ENCODE measurements at regions not wholly inside any gene's neighbourhood (a gene's known extent, or its start where the extent isn't known, plus 50 kb on each side); places are given as distances from the start of the nearest gene placed in this dataset.
A peak's percentile ranks its signal among the peaks of the same experiment; 100 is the strongest.

GRCh38 chr9:130755377-130756007, 61.9 kb downstream of the EXOSC2 start:
- DNase-seq (ENCODE audit: extremely low read depth in 1 of 11, low read depth in 9 of 11, low spot score in 4 of 11): no peak

DNA sequence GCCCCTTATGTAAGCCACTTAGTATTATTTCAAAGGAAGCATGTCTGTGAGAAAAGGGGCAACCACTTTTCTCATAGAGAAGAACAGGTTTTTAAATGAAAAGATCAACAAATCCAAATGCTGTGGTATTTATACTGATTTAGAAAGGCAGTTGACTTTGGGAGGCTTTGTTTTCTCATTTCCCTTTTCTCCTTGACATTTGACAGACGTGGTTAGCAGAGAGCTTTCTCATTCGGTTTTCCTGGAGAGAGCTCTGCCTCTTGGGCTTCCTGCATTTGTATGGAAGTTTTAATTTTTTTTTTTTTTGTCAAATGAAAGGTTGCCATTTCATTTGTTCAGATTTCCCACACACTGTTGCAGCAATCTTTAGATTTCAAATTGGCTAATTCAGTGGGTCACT, 62.5 kb downstream of the EXOSC2 start:
- no peak for DNase-seq (ENCODE audit: extremely low read depth in 1 of 11, low read depth in 9 of 11, low spot score in 4 of 11)

GRCh38 chr9:130756455-130757152, 63.0 kb downstream of the EXOSC2 start:
- no peak for DNase-seq (ENCODE audit: extremely low read depth in 1 of 11, low read depth in 9 of 11, low spot score in 4 of 11)

DNA sequence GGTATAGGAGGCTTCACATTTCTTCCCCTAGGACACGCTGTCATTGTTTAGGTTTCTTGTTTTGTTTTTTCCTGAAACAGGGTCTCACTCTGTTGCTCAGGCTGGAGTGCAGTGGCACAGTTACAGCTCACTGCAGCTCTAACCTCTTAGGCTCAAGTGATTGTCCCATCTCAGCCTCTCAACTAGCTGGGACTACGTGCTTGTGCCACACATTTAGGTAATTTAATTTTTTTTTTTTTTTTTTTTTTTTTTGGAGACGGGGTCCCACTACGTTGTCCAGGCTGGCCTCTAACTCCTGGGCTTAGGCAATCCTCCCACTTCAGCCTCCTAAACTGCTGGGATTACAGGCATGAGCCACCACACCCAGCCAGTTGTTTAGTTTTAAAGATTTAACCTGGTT, 66.2 kb downstream of the EXOSC2 start:
- DNase-seq (ENCODE audit: extremely low read depth in 1 of 11, low read depth in 9 of 11, low spot score in 4 of 11): no peak

- no peak for DNase-seq (ENCODE audit: extremely low read depth in 1 of 11, low read depth in 9 of 11, low spot score in 4 of 11)
Observed at GRCh38 chr9:130763331-130764171, 70.0 kb downstream of the EXOSC2 start.

DNA sequence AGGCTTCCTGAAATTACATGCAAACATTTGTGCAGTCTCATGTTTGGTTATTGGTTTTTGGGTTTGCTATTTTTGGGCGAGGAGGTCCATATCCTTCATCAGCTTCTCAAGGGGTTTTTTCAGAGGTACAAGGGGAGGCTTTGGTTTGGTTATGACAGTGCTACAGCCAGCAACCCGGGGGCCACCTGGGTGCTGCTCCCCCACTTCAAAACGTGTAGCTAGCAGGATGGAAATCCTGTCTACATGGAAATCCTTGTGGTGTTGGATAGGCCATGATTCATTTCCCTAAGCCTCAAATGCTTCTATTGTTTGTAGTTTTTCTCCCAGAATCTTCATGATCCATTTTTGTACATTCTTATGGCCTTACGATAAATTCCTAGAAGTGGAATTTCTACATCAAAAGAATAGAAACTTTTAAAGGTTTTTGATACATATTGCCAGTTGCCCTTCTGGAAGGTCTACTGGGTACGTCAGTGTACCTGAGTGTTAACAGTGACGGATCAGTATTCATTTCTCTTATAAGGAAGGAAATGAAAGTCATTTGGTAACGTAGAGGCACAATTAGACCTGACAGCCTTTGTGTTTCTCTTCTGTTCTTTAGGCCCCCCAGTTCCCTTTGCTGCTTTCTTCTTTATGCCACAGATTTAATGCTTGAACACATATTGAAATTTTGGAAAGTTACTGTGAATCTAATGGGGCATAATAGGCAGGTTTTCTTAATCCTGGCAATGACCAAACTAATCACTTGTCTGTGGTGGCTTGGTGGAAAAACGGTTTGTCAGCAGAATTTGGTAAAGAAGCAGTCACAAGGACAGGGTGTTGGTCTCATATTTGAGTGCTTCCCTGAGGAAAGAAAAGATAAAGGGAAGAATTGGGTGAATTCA, 69.7 kb upstream of the ABL1 start:
- DNase-seq (ENCODE audit: extremely low read depth in 1 of 11, low read depth in 9 of 11, low spot score in 4 of 11): no peak

- no peak for DNase-seq (ENCODE audit: extremely low read depth in 1 of 11, low read depth in 9 of 11, low spot score in 4 of 11)
Observed at GRCh38 chr9:130766021-130766926, 68.8 kb upstream of the ABL1 start.

DNA sequence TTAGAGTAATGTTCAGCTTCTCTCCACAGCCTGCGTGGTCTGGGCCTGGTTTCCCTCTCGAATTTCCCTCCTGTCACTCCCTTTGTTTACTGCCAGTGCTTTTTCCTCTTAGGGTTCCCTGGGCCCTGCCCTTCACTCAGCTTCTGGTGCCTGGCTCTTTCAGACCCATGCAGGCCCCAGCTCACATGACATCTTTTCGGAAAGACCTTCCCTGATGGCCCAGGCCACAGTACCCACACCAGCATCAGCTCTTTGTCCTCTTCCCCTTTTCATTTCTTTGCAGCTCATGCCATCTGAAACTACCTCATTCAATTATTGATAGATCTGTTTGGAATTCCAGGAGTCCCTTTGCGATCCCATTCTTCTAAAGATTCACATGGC, 68.1 kb upstream of the ABL1 start:
- no peak for DNase-seq (ENCODE audit: extremely low read depth in 1 of 11, low read depth in 9 of 11, low spot score in 4 of 11)

- DNase-seq (ENCODE audit: extremely low read depth in 1 of 11, low read depth in 9 of 11, low spot score in 4 of 11): no peak
Observed at GRCh38 chr9:130768265-130768664, 66.8 kb upstream of the ABL1 start.

GRCh38 chr9:130768891-130769403, 66.1 kb upstream of the ABL1 start:
- DNase-seq (ENCODE audit: extremely low read depth in 1 of 11, low read depth in 9 of 11, low spot score in 4 of 11): no peak

DNA sequence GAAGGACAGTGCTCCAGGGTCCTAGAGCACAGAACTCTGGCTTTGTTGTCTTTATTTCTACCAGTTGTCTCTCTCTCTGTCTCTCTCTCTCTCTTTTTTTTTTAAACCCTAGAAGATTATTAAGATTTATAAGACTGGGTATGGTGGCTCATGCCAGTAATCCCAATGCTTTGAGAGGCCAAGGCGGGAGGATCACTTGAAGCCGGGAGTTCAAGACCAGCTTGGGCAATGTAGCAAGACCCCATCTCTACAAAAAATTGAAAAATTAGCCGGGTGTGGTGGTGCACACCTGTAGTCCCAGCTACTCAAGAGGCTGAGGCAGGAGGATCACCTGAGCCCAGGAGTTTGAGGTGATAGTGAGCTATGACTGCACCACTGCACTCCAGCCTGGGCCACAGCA, 65.0 kb upstream of the ABL1 start:
- no peak for DNase-seq (ENCODE audit: extremely low read depth in 1 of 11, low read depth in 9 of 11, low spot score in 4 of 11)

DNA sequence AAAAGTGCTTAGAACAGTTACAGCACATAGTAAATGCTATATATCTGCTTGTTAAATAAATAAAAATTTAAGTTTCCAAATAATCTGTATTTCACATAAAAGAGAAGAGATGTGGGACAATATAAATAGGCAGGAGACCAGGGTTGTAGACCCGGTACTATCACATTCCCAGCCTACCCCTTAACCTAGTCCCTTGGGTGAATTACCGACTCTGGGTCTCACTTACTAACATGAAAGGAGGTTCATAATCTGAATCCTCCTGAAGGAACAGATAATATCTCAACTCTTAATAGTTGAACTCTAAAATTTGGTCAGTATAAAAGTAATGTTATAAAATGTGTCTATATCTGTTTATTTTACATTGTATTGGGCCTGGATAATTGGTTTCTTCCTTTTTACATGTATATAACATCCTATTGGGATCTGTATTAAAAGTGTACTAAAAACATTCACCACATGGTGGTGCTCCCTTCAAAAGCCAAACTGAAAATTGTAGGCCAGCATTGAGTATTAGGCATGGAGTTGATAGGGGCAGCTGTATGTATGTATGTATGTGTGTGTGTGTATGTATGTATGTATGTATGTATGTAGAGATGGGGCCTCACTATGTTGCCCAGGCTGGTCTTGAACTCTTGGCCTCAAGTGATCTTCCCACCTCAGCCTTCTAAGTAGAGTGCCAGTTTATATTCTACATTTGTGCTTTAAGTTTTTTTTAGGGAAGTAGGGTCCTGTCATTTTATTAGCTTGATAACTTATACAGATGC, 64.2 kb upstream of the ABL1 start:
- peak in 4 of 11 donors; percentile 49 to 78 (median 70) for DNase-seq (ENCODE audit: extremely low read depth in 1 of 11, low read depth in 9 of 11, low spot score in 4 of 11)

- DNase-seq (ENCODE audit: extremely low read depth in 1 of 11, low read depth in 9 of 11, low spot score in 4 of 11): no peak
Observed at GRCh38 chr9:130772185-130772584, 62.9 kb upstream of the ABL1 start.

- no peak for DNase-seq (ENCODE audit: extremely low read depth in 1 of 11, low read depth in 9 of 11, low spot score in 4 of 11)
Observed at GRCh38 chr9:130774183-130774582, 60.9 kb upstream of the ABL1 start.

GRCh38 chr9:130775336-130775991, 59.6 kb upstream of the ABL1 start:
- DNase-seq (ENCODE audit: extremely low read depth in 1 of 11, low read depth in 9 of 11, low spot score in 4 of 11): no peak

GRCh38 chr9:130779153-130779855, 55.8 kb upstream of the ABL1 start:
- no peak for DNase-seq (ENCODE audit: extremely low read depth in 1 of 11, low read depth in 9 of 11, low spot score in 4 of 11)

All from renal cortex interstitium (tissue), 11 donors.